Caco-2 (cell line): ENCODE measurements at regions not wholly inside any gene's neighbourhood (a gene's known extent, or its start where the extent isn't known, plus 50 kb on each side); places are given as distances from the start of the nearest gene placed in this dataset.

ENCODE experiments used
- BruUV-seq: library from RNA; stranded (reverse); fragments of 400-500 nt; replicated peaks from 2 replicates; lab custom pipeline; 2021; lab: Mats Ljungman, UMichigan
- CTCF ChIA-PET: fragments of 300-600 bp; sonication (Branson Sonifier 250); formaldehyde crosslinking; loops from one replicate; lab custom pipeline; 2022; ENCODE audit warnings: antibody characterized with exemption; lab: Charles Lee
- POLR2A ChIA-PET: fragments of 300-600 bp; sonication (Branson Sonifier 250); formaldehyde crosslinking; loops from one replicate; lab custom pipeline; 2022; ENCODE audit warnings: antibody characterized with exemption; lab: Charles Lee
- DNase-seq, 2 experiments: peaks; one replicate each; pipeline versions ENCODE4 v3.0.0 to v3.0.0-alpha.2; 2020 to 2022
- H3K27me3 ChIP-seq: replicated peaks from 2 replicates; pipeline ENCODE4 v1.6.0; 2011; ENCODE audit warnings: low read length; ENCODE audit not compliant: control insufficient read depth, insufficient read depth
- H3K36me3 ChIP-seq: 2 replicates; pipeline ENCODE4 v1.5.1; 2011; ENCODE audit warnings: low read length; ENCODE audit not compliant: control insufficient read depth, insufficient read depth
- H3K4me1 ChIP-seq: fragments of 250-450 bp; sonication (Bioruptor Pico); 2 replicates; pipeline ENCODE4 v1.5.1; 2020; ENCODE audit warnings: mild to moderate bottlenecking
- H3K4me3 ChIP-seq: 2 replicates; pipeline ENCODE4 v1.5.1; 2011; ENCODE audit warnings: low read depth, mild to moderate bottlenecking, control low read depth, low read length
- H3K9me3 ChIP-seq: fragments of 250-450 bp; sonication (Bioruptor Pico); 2 replicates; pipeline ENCODE4 v1.5.1; 2020; ENCODE audit warnings: mild to moderate bottlenecking, moderate library complexity
- H3K27ac Mint-ChIP-seq: one replicate; pipeline ENCODE4 v1.8.0; 2022; ENCODE audit warnings: mixed read lengths; ENCODE audit not compliant: unreplicated experiment
- H3K27me3 Mint-ChIP-seq: one replicate; pipeline ENCODE4 v1.8.0; 2022; ENCODE audit warnings: mixed read lengths; ENCODE audit not compliant: insufficient read depth, unreplicated experiment
- H3K36me3 Mint-ChIP-seq: one replicate; pipeline ENCODE4 v1.8.0; 2022; ENCODE audit warnings: mild to moderate bottlenecking, mixed read lengths; ENCODE audit not compliant: insufficient read depth, unreplicated experiment
- H3K4me1 Mint-ChIP-seq: one replicate; pipeline ENCODE4 v1.8.0; 2022; ENCODE audit warnings: low read depth, mixed read lengths; ENCODE audit not compliant: unreplicated experiment
- H3K4me3 Mint-ChIP-seq: one replicate; pipeline ENCODE4 v1.8.0; 2022; ENCODE audit warnings: mild to moderate bottlenecking, moderate library complexity, mixed read lengths; ENCODE audit not compliant: unreplicated experiment
- H3K9me3 Mint-ChIP-seq: one replicate; pipeline ENCODE4 v1.8.0; 2022; ENCODE audit warnings: mixed read lengths; ENCODE audit not compliant: unreplicated experiment
- CTCF ChIP-seq, 2 experiments: fragments of 200-600 bp in 1 of 2; IDR thresholded peaks; 1 replicate in 1 of 2; 2 replicates in 1 of 2; pipeline versions ENCODE4 v1.5.1 to v1.8.0; 2011 to 2022; ENCODE audit warnings: antibody characterized with exemption in 1 of 2, control low read depth in 1 of 2, inconsistent platforms in 1 of 2, low read depth in 1 of 2, low read length in 1 of 2, mild to moderate bottlenecking in 1 of 2, moderate library complexity in 1 of 2; ENCODE audit not compliant: insufficient read depth in 1 of 2, severe bottlenecking in 1 of 2, unreplicated experiment in 1 of 2
- intact Hi-C: fragments of 100-400 bp; cut with micrococcal nuclease; formaldehyde crosslinking; loops from one replicate; pipeline ENCODE4 v1.10.0; 2022; ENCODE audit not compliant: unreplicated experiment

- Histone ChIP-seq H3K4me1 (peaks cover 44% of the 10 kb centered on the region), H3K27me3 (no peaks in the 10 kb centered on the region), H3K36me3 (no peaks in the 10 kb centered on the region), H3K4me3 (no peak overlapping the region), H3K9me3 (no peaks in the 10 kb centered on the region)
- no peaks in the 10 kb centered on the region for H3K27me3 Mint-ChIP-seq
- no peak for DNase-seq
- ChIA-PET CTCF (no interaction called here), POLR2A (no interaction called here)
- no TSS peak for BruUV-seq
- TF ChIP-seq CTCF (IDR thresholded peaks at IDR 0.05; ENCODE audit: insufficient read depth in 1 of 2, low read depth in 1 of 2, low read length in 1 of 2, severe bottlenecking in 1 of 2, unreplicated experiment in 1 of 2): no peak
- H3K27ac Mint-ChIP-seq: peak overlapping the region; percentile 32
- no peaks in the 10 kb centered on the region for H3K36me3 Mint-ChIP-seq
- no peak overlapping the region for H3K4me3 Mint-ChIP-seq
- H3K9me3 Mint-ChIP-seq: no peaks in the 10 kb centered on the region
- intact Hi-C loops: no loop called here
- H3K4me1 Mint-ChIP-seq: peaks cover 42% of the 10 kb centered on the region
Measured at GRCh38 chr1:212221801-212222200, 63.4 kb upstream of the PPP2R5A start.

DNA sequence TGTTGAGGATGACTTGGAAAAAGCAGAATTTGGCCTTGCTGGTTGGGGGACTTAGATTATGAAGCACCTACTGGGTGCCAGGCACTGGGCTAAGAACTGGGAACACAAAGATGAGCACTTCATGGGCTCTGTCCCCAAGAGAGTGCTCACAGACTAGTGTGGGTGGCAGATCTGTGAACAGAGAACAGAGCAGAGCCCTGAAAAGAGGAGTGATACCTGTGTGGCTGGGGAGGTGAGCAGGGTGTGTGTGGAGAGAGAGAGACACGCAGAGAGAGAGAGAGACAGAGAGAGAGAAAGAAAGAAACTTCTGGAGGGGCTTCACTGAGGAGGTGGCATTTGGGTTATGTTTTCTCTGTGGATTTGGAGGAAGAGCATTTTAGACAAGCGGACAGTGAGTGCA lies 61.1 kb upstream of the PPP2R5A start:
- no peak for TF ChIP-seq CTCF (IDR thresholded peaks at IDR 0.05; ENCODE audit: insufficient read depth in 1 of 2, low read depth in 1 of 2, low read length in 1 of 2, severe bottlenecking in 1 of 2, unreplicated experiment in 1 of 2)
- Histone ChIP-seq H3K27me3 (no peaks in the 10 kb centered on the region), H3K4me3 (no peak overlapping the region), H3K9me3 (no peaks in the 10 kb centered on the region), H3K4me1 (peaks cover 32% of the 10 kb centered on the region), H3K36me3 (no peaks in the 10 kb centered on the region)
- Mint-ChIP-seq H3K27ac (peak overlapping the region; percentile 39), H3K27me3 (no peaks in the 10 kb centered on the region), H3K36me3 (no peaks in the 10 kb centered on the region), H3K9me3 (no peaks in the 10 kb centered on the region), H3K4me3 (no peak overlapping the region), H3K4me1 (peaks cover 36% of the 10 kb centered on the region)
- intact Hi-C loops: no loop called here
- CTCF ChIA-PET: no interaction called here
- BruUV-seq: no TSS peak
- no peak for DNase-seq
- POLR2A ChIA-PET: no interaction called here

DNA sequence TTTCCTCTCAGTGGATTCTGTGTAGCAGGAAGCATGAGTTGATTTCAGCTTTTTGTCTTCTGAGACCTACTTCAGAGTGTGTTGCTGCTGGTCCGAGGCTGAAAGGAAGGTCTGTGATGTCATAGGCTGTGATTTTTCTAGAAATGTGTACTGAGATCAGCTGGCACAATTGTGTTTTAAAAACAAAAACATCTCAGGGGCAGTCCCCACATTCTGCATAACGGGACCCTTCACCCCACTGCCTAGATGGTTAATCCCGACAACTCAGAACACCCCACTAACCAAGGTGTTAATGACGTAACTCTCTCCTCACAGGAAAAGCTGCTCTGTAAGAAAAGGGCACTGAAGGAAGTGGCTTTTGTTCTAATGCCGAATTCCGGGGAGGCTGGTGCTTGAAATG lies 59.8 kb upstream of the PPP2R5A start:
- no peaks in the 10 kb centered on the region for H3K9me3 Mint-ChIP-seq

More for the DNA sequence above, 59.8 kb upstream of the PPP2R5A start:
- DNase-seq: no peak
- H3K4me1 Mint-ChIP-seq: peaks cover 39% of the 10 kb centered on the region
- no peaks in the 10 kb centered on the region for H3K27me3 ChIP-seq
- ChIA-PET CTCF (no interaction called here), POLR2A (no interaction called here)
- H3K4me3 Mint-ChIP-seq: no peak overlapping the region
- H3K36me3 Mint-ChIP-seq: no peaks in the 10 kb centered on the region
- H3K4me1 ChIP-seq: peaks cover 24% of the 10 kb centered on the region
- BruUV-seq: no TSS peak
- H3K27me3 Mint-ChIP-seq: no peaks in the 10 kb centered on the region
- no peak for TF ChIP-seq CTCF (IDR thresholded peaks at IDR 0.05; ENCODE audit: insufficient read depth in 1 of 2, low read depth in 1 of 2, low read length in 1 of 2, severe bottlenecking in 1 of 2, unreplicated experiment in 1 of 2)
- no peak overlapping the region for H3K4me3 ChIP-seq
- H3K36me3 ChIP-seq: no peaks in the 10 kb centered on the region
- no peaks in the 10 kb centered on the region for H3K9me3 ChIP-seq
- H3K27ac Mint-ChIP-seq: no peak overlapping the region
- intact Hi-C loops: no loop called here
